GM18520 (cell line): ENCODE measurements at regions not wholly inside any gene's neighbourhood (a gene's known extent, or its start where the extent isn't known, plus 50 kb on each side); places are given as distances from the start of the nearest gene placed in this dataset.
"Not testable (repeated sequence)": the region's sequence is repeated elsewhere in the genome, so short reads cannot be mapped to it uniquely, and the experiment has no call there.

Experiments used
- ATAC-seq: cut with Tn5 transposase; IDR thresholded peaks from one replicate; pipeline ENCODE4 v1.9.1; 2021; ENCODE audit not compliant: unreplicated experiment

DNA sequence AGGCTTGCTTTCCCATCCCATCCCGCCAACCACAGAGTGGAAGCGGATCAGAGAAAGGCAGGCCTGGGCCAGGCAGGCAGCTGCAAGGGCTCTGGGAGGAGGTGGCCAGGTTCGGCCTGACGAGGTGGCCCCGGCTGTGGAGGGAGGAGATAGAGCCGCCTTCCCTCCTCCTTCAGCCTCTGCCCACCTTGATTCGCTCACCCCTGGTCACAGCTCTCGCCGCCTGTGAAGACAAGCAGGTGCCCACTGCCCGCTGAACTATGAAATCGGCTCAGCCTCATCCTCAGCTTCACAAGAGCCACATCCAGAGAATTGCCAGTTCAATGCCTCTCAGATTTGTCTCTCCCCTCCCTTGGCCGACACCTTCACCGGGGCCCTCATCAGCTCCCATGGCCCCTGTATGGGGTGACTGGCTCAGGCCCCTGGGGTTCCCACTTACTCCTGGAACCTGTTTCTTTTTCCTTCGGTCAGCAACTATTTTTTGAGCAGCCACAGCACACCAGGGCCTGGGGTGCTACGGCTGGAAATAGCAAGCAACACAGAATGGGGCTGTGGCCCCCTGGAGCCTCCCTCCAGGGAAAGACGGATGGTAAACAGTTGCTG, 80.0 kb upstream of the CHST15 start:
- ATAC-seq: no peak

DNA sequence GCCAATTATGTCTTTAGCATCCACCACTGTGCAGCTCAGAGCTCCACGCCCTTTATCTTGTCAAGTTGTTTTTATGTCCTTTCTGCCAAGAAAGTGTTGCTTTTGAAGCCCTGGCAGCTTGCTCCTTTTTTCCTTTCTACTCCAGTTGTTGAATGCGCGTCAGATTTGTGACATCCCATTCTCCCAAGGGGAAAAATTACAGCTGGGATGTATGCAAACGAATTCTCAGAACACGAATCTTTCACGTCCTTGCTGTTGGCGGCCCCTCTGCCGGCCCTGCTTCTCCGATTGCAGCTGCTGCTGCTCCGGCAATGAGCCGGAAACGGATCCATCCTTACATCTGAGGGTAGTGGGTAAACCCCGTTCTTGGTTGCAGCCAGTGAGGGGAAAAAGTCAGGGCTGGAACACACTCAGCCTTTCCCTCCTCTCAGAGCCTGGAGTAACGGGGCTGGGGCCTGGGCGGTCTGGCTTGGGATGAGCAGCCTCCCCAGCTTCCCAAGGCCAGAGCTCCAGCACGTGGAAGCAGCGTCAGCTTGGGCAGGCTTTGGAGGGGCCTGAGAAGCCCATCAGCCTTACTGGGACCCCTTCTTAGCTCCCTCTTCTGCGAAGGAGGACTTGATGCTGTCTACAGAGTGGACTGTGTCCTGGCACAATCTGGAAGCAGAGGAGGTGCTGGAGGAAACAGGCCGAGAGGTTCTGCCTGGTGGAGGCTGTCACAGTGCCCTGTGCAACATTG, 79.0 kb upstream of the CHST15 start:
- ATAC-seq: no peak

DNA sequence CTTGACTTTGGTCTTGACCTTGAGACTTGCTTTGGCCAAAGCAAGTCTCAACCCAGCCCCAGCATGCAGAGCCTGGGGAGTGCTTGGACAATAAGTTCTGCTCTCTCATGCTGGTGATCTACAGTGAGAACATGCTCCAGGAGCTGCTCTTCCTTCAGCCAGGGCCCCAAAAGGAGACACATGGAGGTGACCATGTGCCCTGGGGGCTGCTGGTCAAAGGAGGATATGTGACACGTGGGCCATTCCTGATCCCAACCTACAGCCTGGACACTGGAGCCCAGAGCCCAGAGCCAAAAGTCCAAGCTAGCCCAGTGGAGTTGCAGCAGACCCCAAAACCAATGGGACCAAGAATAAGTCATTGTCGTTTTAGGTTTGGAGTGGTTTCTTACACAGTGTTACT, 78.2 kb upstream of the CHST15 start:
- ATAC-seq: no peak

DNA sequence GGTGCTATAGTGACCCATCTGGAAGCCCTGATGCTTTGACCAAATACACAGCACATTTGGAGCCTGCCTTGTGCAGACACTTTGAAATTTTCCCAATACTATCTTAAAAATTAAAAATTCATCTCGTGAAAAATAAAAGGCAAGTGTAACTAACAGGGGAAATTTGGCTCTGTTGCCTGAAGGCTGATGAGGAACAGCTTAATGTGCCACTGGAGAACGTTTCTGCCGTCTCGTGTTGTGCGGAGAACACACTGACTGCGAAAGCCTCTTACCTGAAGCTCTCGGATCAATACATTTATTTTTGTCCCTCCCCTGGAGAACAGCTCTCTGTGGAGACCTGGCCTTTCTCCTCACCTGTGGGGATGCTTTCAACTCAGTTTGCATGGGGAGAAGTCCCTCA, 77.2 kb upstream of the CHST15 start:
- no peak for ATAC-seq

DNA sequence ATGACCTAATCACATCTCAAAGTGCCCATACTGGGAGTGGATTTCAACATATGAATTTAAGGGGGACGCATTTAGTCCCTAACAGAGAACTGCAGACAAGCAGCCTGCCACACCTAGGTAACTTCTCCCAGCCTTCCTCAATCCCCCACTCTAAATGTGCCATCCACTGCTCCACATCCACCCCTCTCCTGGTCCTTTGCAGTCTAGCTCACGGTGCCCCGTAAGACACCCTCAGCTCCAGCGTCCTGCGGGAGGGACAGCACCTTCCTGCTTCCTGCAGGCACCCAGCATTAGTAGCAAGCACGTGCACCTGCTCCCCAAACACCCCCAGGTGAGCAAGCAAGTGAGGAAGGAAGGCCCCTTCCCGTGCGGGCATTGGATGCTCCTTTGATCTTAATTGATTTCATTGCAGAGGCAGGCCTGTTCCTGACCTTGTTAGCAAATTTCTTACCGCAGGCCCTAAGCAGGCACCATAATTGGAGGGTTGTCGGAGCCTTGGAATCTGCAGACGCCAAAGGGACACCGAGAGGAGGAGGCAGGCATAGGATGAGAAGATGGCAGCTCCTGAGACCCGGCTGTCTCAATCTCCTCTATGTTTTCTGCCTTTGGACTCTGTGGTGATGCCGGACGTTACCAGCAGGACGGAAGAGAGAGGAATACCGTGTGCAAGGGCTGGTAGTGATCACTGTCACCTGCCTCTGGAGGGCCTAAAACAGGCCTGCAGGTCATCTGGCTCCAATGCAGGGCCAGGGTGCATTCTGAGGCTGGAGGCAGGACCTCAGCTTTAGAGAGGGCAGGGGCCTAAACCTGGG, 75.8 kb upstream of the CHST15 start:
- no peak for ATAC-seq

DNA sequence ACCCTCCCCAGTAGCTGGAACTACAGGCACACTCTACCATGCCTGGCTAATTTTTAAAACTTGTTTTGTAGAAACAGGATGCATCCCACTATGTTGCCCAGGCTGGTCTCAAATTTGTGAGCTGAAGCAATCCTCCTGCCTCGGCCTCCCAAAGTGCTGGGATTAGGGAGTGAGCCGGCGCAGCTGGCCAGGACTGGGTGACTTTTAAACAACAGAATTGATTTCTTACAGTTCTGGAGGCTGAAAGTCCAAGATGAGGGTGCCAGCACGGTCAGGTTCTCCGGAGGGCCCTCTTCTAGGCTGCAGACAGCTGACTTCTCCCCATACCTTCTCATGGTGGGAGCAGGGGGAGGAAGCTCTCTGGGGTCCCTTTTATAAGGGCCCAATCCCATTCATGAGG, 75.2 kb upstream of the CHST15 start:
- ATAC-seq: no peak

DNA sequence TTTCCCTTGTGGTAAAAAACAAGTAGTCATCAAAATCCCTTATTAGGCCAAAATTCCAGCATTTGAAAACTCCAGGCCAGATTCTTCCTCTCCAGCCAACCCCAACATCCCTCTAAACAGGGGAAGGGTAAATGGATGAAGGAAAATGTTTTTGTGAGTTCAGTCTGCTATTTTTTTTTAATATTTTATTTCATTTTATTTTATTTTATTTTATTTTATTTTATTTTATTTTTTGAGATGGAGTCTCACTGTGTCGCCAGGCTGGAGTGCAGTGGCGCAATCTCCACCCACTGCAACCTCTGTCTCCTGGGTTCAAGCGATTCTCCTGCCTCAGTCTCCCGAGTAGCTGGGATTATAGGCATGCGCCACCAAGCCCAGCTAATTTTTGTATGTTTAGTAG, 74.5 kb upstream of the CHST15 start:
- ATAC-seq: not testable (repeated sequence)

DNA sequence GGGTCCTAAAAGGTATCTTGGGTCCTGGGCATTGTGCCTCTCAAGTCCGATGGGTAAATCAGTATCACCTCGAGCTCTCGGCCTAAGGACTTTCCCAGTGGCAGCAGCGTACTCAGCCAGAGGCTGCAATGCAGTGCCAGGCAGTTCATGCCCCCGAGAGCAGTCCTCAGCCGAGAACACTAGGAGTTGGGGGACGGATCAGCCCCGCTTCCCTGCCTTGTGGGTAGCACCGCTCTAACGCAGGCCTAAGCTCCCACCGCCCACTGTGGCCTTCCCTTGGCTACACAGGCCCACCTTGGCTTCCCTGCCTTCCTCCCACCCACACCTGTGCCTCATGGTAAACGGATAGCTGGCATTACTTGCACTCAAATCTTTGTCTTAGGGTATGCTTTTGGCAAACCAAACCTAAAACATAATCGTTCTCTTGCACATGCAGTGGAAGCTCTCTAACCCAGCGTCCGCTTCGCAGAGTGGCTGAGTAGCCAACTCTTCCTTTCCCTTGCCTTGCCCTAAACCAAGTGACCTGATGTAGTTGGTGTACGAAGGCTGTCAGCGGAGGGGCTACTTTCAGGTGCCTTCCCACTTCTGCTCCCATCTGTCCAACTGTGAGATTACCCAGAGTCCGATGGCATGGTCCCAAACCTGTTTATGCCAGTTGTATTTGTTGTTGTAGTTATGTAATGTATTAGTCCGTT, 73.2 kb upstream of the CHST15 start:
- no peak for ATAC-seq

DNA sequence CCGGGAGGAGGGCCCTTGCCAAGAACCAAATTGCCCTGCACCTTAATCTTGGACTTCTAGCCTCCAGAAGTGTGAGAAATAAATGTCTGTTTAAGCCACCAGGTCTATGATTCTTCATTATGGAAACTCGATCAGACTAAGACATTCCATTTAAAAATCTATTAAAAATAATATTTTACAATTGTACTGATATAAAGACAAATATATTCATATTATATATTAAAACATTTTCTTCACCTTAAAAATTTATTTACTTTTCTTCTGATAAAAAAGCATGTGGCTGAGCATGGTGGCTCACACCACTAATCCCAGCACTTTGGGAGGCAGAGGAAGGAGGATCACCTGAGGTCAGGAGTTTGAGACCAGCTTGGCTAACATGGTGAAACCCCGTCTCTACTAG, 72.4 kb upstream of the CHST15 start:
- no peak for ATAC-seq

DNA sequence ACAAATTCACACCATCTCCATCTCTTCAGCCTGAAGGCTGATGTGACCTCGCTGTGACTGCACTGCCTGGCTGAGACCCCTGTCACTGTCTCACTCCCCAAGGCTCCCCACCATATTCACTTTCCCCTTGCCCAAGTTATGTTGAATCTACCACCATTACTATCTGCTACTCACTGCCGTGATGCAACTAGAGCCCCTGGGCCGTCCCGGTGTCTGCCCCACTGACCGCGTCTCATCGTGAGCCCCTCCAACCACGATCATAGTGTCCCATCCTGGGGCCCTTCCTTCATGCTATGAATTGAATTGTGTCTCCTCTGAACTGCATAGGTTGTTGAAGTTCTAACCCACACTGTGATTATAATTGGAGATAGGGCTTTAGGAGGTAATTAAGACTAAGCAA, 71.9 kb upstream of the CHST15 start:
- no peak for ATAC-seq

DNA sequence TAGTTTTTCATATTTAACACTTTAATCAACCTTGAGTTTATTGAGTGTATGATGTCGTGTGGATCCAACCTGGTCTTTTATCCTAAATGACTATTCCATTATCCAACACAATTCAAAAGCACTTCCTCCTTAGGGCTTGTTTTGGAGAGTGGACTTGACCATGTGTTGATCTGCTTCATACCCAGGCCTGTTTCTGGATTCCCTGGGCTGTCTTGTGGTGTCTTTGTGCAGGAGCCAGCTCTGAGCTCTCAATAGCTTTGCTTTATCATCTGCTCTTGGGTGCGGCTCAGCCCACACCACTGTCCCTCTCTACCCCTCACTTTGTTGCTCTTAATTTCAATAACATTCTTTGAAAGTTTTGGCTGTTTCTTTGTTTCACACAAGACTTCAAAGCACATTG, 70.9 kb upstream of the CHST15 start:
- ATAC-seq: no peak

DNA sequence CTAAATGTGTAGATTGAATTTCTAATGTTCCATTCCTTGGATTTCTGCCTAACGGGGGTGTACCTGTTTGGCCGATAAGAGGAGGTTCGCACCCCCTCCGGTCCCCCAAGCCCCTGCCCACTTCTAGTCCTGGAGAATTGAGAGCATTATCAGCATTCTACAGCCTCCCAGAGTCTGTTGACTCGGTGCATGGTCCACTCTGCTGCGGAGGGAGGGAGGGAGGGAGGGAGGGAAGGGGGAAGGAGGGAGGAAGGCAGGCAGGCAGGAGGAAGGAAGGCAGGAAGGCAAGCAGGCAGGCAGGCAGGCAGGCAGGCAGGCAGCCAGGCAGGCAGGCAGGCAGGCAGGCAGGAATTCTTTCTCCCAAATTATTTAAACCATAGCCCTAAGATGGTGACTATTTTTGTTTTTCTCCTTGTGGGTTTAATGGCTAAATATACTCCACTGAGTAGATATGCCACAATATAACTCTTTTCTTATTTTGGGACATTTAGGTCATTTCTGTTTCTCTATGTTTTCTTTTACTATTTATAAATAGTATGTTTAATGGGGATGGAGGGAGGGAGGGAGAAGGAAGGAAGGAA, 69.5 kb upstream of the CHST15 start:
- no peak for ATAC-seq

DNA sequence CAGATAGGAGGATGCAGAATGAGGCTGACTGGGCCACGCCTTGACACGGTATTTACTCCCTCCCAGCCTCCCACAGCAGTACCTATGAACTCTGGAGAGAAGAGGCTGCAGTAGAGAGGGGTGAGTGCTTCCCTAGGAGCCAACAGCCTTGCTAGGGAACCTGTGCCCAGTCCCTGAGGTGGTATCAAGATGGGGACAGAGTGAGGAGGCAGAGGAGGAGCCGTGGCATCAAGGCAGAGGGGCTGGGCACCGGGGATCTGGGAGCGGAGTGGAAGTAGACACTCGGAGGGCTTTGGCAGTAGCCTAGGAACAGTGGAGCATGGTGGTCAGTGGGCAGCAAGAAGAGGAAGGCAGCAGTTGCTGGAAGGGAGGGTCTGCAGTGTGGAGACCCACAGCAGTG, 68.7 kb upstream of the CHST15 start:
- ATAC-seq: no peak

DNA sequence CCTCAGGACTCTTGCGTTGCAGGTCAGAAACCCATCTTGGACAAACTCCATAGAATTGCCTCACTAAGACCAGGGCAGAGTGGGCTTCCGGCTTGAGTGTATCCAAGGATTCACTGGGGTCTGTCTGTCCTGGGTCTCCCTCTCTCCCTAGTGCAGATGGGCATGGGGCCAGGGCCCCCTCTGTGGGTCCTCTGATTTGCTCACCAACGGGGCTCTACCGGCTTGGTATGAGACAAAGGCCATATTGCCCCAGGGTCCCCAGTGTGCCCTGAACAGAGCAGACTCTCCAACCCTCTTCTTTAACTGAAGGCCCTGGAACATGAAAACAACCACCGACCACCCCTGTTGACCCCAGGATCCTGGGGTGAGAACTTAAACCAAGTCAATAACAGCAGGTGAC, 68.2 kb upstream of the CHST15 start:
- ATAC-seq: no peak

DNA sequence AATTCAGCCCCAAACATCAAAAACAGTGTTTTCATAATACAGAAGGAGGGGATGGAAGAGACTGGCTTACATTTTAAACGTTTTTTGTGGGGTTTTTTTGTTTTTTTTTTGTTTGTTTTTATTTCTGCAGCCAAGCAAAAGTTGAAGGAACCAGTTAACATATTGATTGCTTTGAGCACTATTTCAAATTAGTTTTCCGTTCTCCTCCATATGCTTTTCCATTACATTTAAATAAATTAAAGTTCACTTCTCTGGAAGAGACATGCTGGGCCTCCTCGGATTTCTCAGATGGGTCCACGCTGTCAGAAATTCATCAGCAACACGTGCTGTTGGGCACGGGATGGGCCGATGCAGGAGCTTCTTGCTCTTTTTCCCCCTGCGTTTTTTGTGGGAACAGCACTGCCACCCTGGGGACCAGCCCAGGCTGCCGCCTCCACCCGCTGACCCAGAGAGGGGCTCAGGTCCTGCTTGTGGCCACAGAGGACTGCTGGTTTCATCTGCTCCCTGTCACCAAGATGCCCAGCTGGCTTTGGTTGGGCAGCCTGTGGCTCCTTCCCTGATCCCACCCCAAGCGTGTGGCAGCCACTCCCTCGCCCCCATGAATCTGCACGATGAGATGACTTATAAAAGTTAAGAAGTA, 67.7 kb upstream of the CHST15 start:
- no peak for ATAC-seq

DNA sequence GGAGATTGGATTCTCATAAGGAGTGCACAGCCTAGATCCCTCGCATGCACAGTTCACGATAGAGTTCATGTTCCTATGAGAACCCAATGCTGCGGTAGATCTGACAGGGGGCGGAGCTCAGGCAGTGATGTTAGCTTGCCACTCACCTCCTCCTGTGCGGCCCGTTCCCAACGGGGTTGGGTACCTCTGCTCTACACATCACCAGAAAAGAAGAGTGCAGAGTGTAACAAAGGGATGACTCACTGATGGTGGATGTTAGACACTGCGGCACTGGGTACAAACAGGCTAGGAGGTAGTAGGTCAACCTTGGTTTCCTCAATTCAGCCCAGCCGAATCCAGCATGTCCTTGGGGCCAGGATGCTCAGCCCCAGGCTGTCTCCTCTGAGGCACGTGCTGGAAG, 66.8 kb upstream of the CHST15 start:
- no peak for ATAC-seq

DNA sequence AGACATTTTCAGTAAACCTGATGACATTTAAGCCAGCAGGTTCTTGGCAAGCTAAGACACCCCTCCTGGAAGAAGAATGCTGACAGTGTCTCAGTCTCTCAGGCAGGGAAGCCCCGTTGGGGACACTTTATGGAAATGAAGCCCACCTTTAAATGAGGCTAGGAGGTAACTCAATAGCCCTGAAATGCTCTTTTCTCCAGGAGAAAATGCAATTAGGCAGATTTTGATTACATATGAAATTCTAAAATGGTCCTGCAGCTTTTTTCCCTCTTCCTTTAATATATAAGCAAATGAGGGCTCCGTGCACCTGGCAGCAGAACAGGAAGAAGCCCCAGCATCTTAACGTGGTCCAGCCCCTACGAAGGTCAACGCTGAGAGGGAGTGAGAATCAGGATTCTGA, 65.8 kb upstream of the CHST15 start:
- no peak for ATAC-seq

DNA sequence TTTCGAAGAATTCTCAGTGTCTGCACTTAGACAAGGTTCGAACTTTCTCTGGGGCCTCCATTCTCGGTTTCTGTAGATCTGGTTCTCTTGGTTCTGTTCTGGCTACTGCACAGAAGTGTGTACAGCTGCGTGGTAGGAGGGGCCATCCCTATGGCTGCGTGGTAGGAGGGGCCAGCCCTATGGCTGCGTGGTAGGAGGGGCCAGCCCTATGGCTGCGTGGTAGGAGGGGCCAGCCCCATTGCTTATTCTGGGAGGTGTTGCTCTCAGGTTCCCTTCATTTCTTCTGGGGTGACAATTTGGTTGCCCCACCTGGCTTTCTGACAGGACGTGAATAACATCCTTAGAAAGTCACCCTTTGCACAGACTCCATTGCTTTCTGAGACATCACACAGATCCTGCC, 65.2 kb upstream of the CHST15 start:
- ATAC-seq: no peak

DNA sequence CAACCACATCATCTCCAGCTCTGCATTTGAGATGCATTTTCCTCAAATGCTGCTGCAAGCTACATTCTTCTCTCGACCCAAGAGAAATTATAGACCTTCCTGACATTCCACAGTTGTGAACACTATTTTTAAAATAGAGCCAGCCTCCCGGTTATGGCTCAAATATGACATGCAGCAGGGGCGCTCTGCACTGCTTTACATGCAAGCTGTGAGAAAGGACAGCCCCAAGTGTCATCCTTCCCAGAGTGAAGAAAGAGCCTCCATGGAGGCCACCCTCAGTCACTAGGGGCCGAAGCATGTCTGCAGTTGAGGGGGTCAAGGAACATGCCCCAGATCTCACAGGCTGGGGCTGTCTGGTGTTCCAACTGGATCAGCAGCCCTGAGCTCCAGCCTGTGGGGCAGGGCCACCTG, 63.9 kb upstream of the CHST15 start:
- no peak for ATAC-seq

DNA sequence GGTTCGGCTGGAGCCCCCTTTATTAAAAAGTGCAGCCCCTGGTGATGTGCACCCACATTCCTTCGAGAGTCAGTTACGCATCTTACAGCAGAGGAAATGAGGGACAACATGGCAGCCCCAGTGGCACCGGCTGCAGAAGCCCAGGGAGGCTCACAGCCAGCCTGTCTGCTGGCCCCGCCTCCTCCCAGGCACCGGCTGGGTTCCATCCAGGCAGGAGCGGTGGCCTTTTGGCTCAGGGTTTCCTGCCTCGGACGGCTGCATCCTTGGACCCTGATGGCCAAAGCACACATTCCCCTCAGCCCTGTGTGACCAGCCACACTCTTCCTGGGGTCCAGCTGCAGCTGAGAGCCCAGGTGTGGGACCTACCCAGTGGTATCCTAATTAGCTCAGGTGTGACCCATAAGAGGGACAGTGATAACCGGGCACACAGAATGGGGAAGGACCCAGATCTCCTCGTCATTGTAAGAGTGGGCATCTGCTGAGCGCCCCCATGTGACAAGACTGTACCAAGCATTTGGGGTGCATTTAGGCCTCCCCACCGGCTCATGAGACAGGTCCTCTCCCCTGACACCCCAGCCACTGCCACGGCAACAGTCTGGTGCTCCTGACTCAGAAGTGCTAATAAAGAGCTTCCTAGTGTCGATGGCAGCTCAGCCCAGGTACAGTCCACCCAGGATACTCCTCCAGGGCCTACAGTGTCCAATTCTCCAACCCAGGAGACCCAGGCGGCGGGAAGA, 63.3 kb upstream of the CHST15 start:
- no peak for ATAC-seq
